Caco-2 (cell line): ENCODE measurements at regions not wholly inside any gene's neighbourhood (a gene's known extent, or its start where the extent isn't known, plus 50 kb on each side); places are given as distances from the start of the nearest gene placed in this dataset. TPM values are rescaled to one million over a fixed set of nuclear protein-coding genes. Genes with fewer than 3 reads are reported as not detected.
"Not testable (repeated sequence)": the region's sequence is repeated elsewhere in the genome, so short reads cannot be mapped to it uniquely, and the experiment has no call there.

ENCODE experiments used
- BruUV-seq: library from RNA; stranded (reverse); fragments of 400-500 nt; replicated peaks from 2 replicates; lab custom pipeline; 2021; lab: Mats Ljungman, UMichigan
- CTCF ChIA-PET: fragments of 300-600 bp; sonication (Branson Sonifier 250); formaldehyde crosslinking; loops from one replicate; lab custom pipeline; 2022; ENCODE audit warnings: antibody characterized with exemption; lab: Charles Lee
- POLR2A ChIA-PET: fragments of 300-600 bp; sonication (Branson Sonifier 250); formaldehyde crosslinking; loops from one replicate; lab custom pipeline; 2022; ENCODE audit warnings: antibody characterized with exemption; lab: Charles Lee
- DNase-seq, 2 experiments: peaks; one replicate each; pipeline versions ENCODE4 v3.0.0 to v3.0.0-alpha.2; 2020 to 2022
- H3K27me3 ChIP-seq: replicated peaks from 2 replicates; pipeline ENCODE4 v1.6.0; 2011; ENCODE audit warnings: low read length; ENCODE audit not compliant: control insufficient read depth, insufficient read depth
- H3K36me3 ChIP-seq: 2 replicates; pipeline ENCODE4 v1.5.1; 2011; ENCODE audit warnings: low read length; ENCODE audit not compliant: control insufficient read depth, insufficient read depth
- H3K4me1 ChIP-seq: fragments of 250-450 bp; sonication (Bioruptor Pico); 2 replicates; pipeline ENCODE4 v1.5.1; 2020; ENCODE audit warnings: mild to moderate bottlenecking
- H3K4me3 ChIP-seq: 2 replicates; pipeline ENCODE4 v1.5.1; 2011; ENCODE audit warnings: low read depth, mild to moderate bottlenecking, control low read depth, low read length
- H3K9me3 ChIP-seq: fragments of 250-450 bp; sonication (Bioruptor Pico); 2 replicates; pipeline ENCODE4 v1.5.1; 2020; ENCODE audit warnings: mild to moderate bottlenecking, moderate library complexity
- H3K27ac Mint-ChIP-seq: one replicate; pipeline ENCODE4 v1.8.0; 2022; ENCODE audit warnings: mixed read lengths; ENCODE audit not compliant: unreplicated experiment
- H3K27me3 Mint-ChIP-seq: one replicate; pipeline ENCODE4 v1.8.0; 2022; ENCODE audit warnings: mixed read lengths; ENCODE audit not compliant: insufficient read depth, unreplicated experiment
- H3K36me3 Mint-ChIP-seq: one replicate; pipeline ENCODE4 v1.8.0; 2022; ENCODE audit warnings: mild to moderate bottlenecking, mixed read lengths; ENCODE audit not compliant: insufficient read depth, unreplicated experiment
- H3K4me1 Mint-ChIP-seq: one replicate; pipeline ENCODE4 v1.8.0; 2022; ENCODE audit warnings: low read depth, mixed read lengths; ENCODE audit not compliant: unreplicated experiment
- H3K4me3 Mint-ChIP-seq: one replicate; pipeline ENCODE4 v1.8.0; 2022; ENCODE audit warnings: mild to moderate bottlenecking, moderate library complexity, mixed read lengths; ENCODE audit not compliant: unreplicated experiment
- H3K9me3 Mint-ChIP-seq: one replicate; pipeline ENCODE4 v1.8.0; 2022; ENCODE audit warnings: mixed read lengths; ENCODE audit not compliant: unreplicated experiment
- intact Hi-C: fragments of 100-400 bp; cut with micrococcal nuclease; formaldehyde crosslinking; loops from one replicate; pipeline ENCODE4 v1.10.0; 2022; ENCODE audit not compliant: unreplicated experiment
- microRNA-seq: library from miRNA; unstranded; fragments of <30 nt; microRNA quantifications from one replicate; pipeline ENCODE4 v1.2.0, GENCODE V29; 2022
- TF ChIP-seq, protein P1 (sequence below), 2 experiments: fragments of 200-600 bp in 1 of 2; IDR thresholded peaks; 1 replicate in 1 of 2; 2 replicates in 1 of 2; pipeline versions ENCODE4 v1.5.1 to v1.8.0; 2011 to 2022; ENCODE audit warnings: antibody characterized with exemption in 1 of 2, control low read depth in 1 of 2, inconsistent platforms in 1 of 2, low read depth in 1 of 2, low read length in 1 of 2, mild to moderate bottlenecking in 1 of 2, moderate library complexity in 1 of 2; ENCODE audit not compliant: insufficient read depth in 1 of 2, severe bottlenecking in 1 of 2, unreplicated experiment in 1 of 2

DNA sequence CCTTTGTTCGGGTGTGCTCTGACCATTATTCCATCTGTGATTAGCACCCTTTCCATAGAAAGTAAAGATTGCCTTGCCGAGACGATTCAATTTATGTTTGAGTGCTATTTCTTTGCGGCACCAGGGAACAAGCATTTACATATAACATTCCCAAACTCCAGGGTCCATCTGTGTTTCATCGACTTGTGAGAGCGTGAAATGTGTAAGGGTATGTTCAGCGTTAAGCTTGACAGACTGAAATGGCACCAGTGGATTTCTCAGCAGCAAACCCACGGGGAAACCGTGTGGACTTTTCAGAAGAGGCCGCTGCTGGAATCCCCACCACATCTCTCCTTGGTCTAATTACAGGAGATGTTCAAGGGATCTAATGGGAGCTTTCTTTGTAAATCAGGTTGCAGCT, 270.5 kb downstream of the TCERG1L start:
- H3K9me3 Mint-ChIP-seq, result peaks cover 24% of the 10 kb centered on the region
- ChIA-PET CTCF (no interaction called here), POLR2A (no interaction called here)
- TF ChIP-seq, protein P1, sequence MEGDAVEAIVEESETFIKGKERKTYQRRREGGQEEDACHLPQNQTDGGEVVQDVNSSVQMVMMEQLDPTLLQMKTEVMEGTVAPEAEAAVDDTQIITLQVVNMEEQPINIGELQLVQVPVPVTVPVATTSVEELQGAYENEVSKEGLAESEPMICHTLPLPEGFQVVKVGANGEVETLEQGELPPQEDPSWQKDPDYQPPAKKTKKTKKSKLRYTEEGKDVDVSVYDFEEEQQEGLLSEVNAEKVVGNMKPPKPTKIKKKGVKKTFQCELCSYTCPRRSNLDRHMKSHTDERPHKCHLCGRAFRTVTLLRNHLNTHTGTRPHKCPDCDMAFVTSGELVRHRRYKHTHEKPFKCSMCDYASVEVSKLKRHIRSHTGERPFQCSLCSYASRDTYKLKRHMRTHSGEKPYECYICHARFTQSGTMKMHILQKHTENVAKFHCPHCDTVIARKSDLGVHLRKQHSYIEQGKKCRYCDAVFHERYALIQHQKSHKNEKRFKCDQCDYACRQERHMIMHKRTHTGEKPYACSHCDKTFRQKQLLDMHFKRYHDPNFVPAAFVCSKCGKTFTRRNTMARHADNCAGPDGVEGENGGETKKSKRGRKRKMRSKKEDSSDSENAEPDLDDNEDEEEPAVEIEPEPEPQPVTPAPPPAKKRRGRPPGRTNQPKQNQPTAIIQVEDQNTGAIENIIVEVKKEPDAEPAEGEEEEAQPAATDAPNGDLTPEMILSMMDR (IDR thresholded peaks at IDR 0.05; ENCODE audit: insufficient read depth in 1 of 2, low read depth in 1 of 2, low read length in 1 of 2, severe bottlenecking in 1 of 2, unreplicated experiment in 1 of 2), result no peak
- Histone ChIP-seq H3K4me1 (no peaks in the 10 kb centered on the region), H3K36me3 (no peaks in the 10 kb centered on the region), H3K9me3 (no peaks in the 10 kb centered on the region), H3K4me3 (no peak overlapping the region), H3K27me3 (no peaks in the 10 kb centered on the region)
- intact Hi-C loops, result no loop called here
- no peaks in the 10 kb centered on the region for H3K4me1 Mint-ChIP-seq
- H3K36me3 Mint-ChIP-seq, result no peaks in the 10 kb centered on the region
- no peak overlapping the region for H3K4me3 Mint-ChIP-seq
- no peak for DNase-seq
- no peak overlapping the region for H3K27ac Mint-ChIP-seq
- BruUV-seq, result no TSS peak
- H3K27me3 Mint-ChIP-seq, result peaks cover 3% of the 10 kb centered on the region

GRCh38 chr10:131041441-131041840, 270.1 kb downstream of the TCERG1L start:
- H3K27me3 Mint-ChIP-seq, result peaks cover 3% of the 10 kb centered on the region
- no peaks in the 10 kb centered on the region for H3K27me3 ChIP-seq
- no peak overlapping the region for H3K4me3 Mint-ChIP-seq
- H3K4me1 Mint-ChIP-seq, result no peaks in the 10 kb centered on the region
- no peak for DNase-seq
- ChIA-PET POLR2A (no interaction called here), CTCF (no interaction called here)
- no TSS peak for BruUV-seq
- no peaks in the 10 kb centered on the region for H3K36me3 ChIP-seq
- no peaks in the 10 kb centered on the region for H3K4me1 ChIP-seq
- H3K27ac Mint-ChIP-seq, result no peak overlapping the region
- no peak overlapping the region for H3K4me3 ChIP-seq
- H3K9me3 ChIP-seq, result no peaks in the 10 kb centered on the region
- H3K9me3 Mint-ChIP-seq, result peaks cover 29% of the 10 kb centered on the region
- no peaks in the 10 kb centered on the region for H3K36me3 Mint-ChIP-seq
- intact Hi-C loops, result no loop called here
- TF ChIP-seq, protein P1 (IDR thresholded peaks at IDR 0.05; ENCODE audit: insufficient read depth in 1 of 2, low read depth in 1 of 2, low read length in 1 of 2, severe bottlenecking in 1 of 2, unreplicated experiment in 1 of 2), result no peak

DNA sequence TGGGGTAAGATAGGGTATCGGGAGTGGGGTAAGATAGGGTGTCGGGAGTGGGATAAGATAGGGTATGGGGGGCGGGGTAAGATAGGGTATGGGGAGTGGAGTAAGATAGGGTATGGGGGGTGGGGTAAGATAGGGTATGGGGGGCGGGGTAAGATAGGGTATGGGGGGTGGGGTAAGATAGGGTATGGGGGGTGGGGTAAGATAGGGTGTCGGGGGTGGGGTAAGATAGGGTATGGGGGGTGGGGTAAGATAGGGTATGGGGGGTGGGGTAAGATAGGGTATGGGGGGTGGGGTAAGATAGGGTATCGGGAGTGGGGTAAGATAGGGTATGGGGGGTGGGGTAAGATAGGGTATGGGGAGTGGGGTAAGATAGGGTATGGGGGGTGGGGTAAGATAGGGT, 269.5 kb downstream of the TCERG1L start:
- CTCF ChIA-PET, H3K4me3 Mint-ChIP-seq, BruUV-seq: not testable (repeated sequence)

More for the DNA sequence above, 269.5 kb downstream of the TCERG1L start:
- H3K27me3 ChIP-seq, intact Hi-C loops, H3K27me3 Mint-ChIP-seq, H3K9me3 ChIP-seq, H3K27ac Mint-ChIP-seq, POLR2A ChIA-PET, DNase-seq, H3K36me3 Mint-ChIP-seq, H3K4me1 Mint-ChIP-seq, H3K4me1 ChIP-seq, H3K36me3 ChIP-seq, H3K4me3 ChIP-seq: not testable (repeated sequence)
- peaks cover 33% of the 10 kb centered on the region for H3K9me3 Mint-ChIP-seq

Small RNA genes in the stretch of these regions (microRNA-seq; reads per million reads assigned to microRNA genes)
- not detected for gene MIR378C
